ENCODE measurements at regions not wholly inside any gene's neighbourhood (a gene's known extent, or its start where the extent isn't known, plus 50 kb on each side); places are given as distances from the start of the nearest gene placed in this dataset.

- DNase-seq (ENCODE audit: low read depth in 2 of 3, low spot score in 1 of 3): no peak
These were observed 372.8 kb downstream of the MTX2 start for GRCh38 chr2:176642074-176642473.

GRCh38 chr2:176643646-176644045, 374.4 kb downstream of the MTX2 start:
- no peak for DNase-seq (ENCODE audit: low read depth in 2 of 3, low spot score in 1 of 3)

DNA sequence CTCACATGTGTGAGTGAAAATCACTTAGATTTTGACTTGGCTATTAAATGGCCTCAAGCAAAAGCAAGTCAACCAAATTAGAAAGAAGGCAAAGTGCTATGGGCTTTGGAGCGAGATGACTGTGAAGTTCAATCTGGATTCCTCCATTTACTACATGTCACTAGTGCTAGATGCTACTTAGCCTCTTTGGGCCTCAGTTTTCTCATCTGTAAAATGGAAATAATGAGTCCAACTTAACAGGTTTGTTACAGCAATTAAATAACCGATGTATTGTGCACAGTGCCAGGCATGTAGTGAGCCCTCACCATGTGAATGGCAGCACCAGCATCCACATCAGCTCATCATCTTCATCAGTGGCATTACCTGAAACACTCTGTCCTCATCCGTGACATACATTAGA, 376.3 kb downstream of the MTX2 start:
- no peak for DNase-seq (ENCODE audit: low read depth in 2 of 3, low spot score in 1 of 3)

DNA sequence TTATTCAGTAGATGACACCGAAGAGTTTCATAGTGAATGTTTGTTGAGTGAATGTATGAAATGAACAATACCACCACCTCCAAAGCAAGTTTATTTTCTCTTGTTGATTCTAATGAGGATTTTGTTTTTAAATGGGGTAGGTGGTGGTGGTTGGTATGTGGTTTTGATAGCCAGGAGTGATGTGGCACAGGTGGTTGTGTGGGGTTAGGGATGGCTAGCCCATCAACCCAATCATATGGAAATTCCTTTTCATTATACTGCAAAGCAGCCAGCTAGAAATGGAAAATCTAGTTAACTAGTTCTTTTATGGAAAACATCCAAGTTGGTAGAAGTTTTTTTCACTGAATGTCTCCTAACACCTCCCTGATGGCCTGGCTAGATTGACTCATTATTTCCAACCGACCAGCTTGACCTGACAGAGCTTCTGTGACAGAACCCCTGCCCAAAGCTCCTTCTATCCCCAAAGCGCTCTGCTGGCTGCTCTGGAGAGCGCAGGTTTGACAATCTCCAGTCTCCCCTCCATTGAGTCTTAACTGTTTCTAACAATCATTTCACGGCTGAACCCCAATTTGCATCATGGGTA, 376.9 kb downstream of the MTX2 start:
- DNase-seq (ENCODE audit: low read depth in 2 of 3, low spot score in 1 of 3): no peak

- no peak for DNase-seq (ENCODE audit: low read depth in 2 of 3, low spot score in 1 of 3)
These were observed 378.3 kb downstream of the MTX2 start for GRCh38 chr2:176647325-176648165.

- no peak for DNase-seq (ENCODE audit: low read depth in 2 of 3, low spot score in 1 of 3)
These were observed 379.6 kb downstream of the MTX2 start for GRCh38 chr2:176648700-176649297.

GRCh38 chr2:176650104-176650837, 381.0 kb downstream of the MTX2 start:
- DNase-seq (ENCODE audit: low read depth in 2 of 3, low spot score in 1 of 3): no peak

DNA sequence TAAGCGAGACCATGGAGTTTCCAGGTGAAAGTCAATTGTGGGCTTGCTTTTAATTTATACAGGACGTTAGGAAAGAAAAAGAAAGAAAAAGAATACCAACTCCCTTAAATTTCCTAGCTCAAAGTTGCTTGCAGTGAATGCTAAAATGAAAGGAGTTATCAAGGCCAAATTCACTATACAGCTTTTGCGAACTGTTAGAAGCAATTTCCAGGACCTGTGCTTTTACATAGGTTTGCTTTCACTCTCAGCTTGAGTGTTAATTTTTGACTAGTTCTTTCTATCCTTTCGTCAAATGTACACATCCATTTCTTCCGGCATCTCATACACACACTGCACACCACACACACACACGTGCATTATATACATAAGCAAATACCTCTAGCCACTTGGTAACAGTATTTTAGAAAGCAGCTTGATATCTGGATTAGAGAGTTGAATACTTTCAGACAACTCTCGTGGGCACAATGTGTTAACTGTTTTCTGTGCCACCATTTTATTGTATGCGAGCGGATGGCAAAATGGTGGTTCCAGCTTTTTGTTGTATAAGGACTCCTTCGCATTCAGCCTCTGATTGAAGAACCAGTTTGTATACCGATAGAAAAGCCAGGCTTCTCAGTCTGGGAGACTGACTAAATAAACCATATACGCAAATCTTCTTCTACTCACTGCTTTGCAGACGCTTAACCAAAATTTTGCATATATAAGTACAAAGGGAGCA, 381.8 kb downstream of the MTX2 start:
- DNase-seq (ENCODE audit: low read depth in 2 of 3, low spot score in 1 of 3): no peak

GRCh38 chr2:176652300-176653182, 383.3 kb downstream of the MTX2 start:
- no peak for DNase-seq (ENCODE audit: low read depth in 2 of 3, low spot score in 1 of 3)

- peak in 2 of 3 donors; percentile 29 for DNase-seq (ENCODE audit: low read depth in 2 of 3, low spot score in 1 of 3)
These were observed 384.5 kb downstream of the MTX2 start for GRCh38 chr2:176653479-176654443.

DNA sequence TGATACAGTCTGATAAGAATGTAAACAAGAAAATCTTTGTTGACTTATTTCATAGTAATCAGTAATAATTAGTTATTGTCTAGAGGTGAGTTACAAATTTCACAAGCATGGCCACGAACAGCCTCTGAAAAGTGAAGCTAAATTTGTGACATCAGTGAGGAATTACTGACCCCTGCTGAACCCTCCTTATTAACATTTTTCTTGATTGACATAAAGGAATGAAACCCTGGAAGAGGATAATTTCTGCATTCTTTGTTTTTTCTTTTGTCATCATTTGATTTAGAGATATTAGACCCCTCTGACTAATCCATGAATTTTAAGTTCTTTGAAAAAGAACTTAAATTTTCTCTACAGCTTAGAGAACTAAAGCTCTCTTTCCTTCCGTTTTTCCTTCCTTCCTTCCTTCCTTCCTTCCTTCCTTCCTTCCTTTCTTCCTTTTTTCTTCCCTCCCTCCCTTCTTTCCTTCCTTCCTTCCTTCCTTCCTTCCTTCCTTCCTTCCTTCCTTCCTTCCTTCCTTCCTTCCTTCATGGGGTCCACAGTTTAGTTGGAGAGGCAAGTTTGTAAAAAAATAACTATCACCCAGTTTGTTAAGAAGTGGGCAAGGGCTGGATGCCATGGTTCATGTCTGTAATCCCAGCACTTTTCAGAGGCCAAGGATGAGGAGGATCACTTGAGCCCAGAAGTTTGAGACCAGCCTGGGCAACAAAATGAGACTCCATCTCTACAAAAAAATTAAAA, 387.0 kb downstream of the MTX2 start:
- no peak for DNase-seq (ENCODE audit: low read depth in 2 of 3, low spot score in 1 of 3)

DNA sequence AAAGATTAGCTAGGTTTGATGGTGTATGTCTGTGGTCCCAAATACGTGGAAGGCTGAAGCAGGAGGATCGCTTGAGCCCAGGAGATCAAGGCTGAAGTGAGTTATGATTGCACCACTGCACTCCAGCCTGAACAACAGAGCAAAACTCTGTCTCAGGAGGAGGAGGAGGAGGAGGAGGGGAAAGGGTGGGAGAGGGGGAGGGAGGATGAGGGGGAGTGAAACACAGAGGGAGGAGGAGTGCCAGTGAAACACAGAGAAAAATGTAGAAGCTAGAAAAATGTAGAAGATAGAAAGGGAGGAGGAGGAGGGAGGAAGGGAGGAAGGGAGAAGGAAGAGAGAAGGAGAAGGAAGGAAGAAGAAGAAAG, 387.5 kb downstream of the MTX2 start:
- DNase-seq (ENCODE audit: low read depth in 2 of 3, low spot score in 1 of 3): no peak

GRCh38 chr2:176657393-176657792, 388.2 kb downstream of the MTX2 start:
- DNase-seq (ENCODE audit: low read depth in 2 of 3, low spot score in 1 of 3): no peak

- no peak for DNase-seq (ENCODE audit: low read depth in 2 of 3, low spot score in 1 of 3)
These were observed 389.5 kb downstream of the MTX2 start for GRCh38 chr2:176658708-176659107.

- no peak for DNase-seq (ENCODE audit: low read depth in 2 of 3, low spot score in 1 of 3)
These were observed 393.5 kb downstream of the MTX2 start for GRCh38 chr2:176662753-176663152.

DNA sequence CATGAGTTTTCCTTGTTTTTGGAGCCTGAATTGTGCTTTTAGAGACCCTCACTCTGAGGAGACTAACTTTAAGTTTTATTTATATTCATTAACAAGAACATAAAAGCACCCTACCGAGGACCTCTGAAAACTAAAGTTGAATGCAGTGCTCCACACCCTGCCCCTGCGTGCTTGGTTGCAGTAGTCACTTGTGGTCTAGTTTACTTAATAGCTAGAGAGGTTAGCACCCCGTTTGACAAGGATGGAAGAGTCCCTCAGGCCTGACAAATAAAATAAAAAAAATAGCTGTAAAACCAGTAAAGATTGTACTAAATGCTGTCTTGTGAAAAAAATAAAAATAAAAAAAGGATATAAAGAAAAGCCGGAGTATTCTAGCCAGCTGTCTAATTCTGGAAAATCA, 395.2 kb downstream of the MTX2 start:
- no peak for DNase-seq (ENCODE audit: low read depth in 2 of 3, low spot score in 1 of 3)

- no peak for DNase-seq (ENCODE audit: low read depth in 2 of 3, low spot score in 1 of 3)
These were observed 395.8 kb downstream of the MTX2 start for GRCh38 chr2:176665086-176665485.

- no peak for DNase-seq (ENCODE audit: low read depth in 2 of 3, low spot score in 1 of 3)
These were observed 399.7 kb downstream of the MTX2 start for GRCh38 chr2:176668912-176669311.
